GM12878 (cell line): ENCODE measurements at regions not wholly inside any gene's neighbourhood (a gene's known extent, or its start where the extent isn't known, plus 50 kb on each side); places are given as distances from the start of the nearest gene placed in this dataset.

Experiments used
- ATAC-seq: fragments of 200-7000 bp; cut with Tn5 transposase; 3 replicates; pipeline ENCODE4 v1.9.1; 2020; ENCODE audit warnings: mild to moderate bottlenecking, moderate library complexity
- BruUV-seq: library from RNA; stranded (reverse); fragments of 400-500 nt; replicated peaks from 2 replicates; lab custom pipeline; 2021; lab: Mats Ljungman, UMichigan
- CTCF ChIA-PET: fragments of 300-600 bp; sonication (Branson Sonifier 250); formaldehyde crosslinking; extraction: SDS; loops from one replicate; lab custom pipeline; 2021; ENCODE audit warnings: inconsistent platforms; lab: Yijun Ruan, JAX
- POLR2A ChIA-PET: fragments of 350-600 bp; formaldehyde crosslinking; extraction: SDS; loops from one replicate; lab custom pipeline; 2021; ENCODE audit warnings: inconsistent platforms; lab: Charles Lee
- RAD21 ChIA-PET: fragments of 300-600 bp; sonication (Branson Sonifier 250); formaldehyde crosslinking; loops from one replicate; lab custom pipeline; 2023; ENCODE audit warnings: antibody characterized with exemption; ENCODE audit not compliant: unreplicated experiment; lab: Charles Lee
- SMC1A ChIA-PET: fragments of 300-600 bp; sonication (Branson Sonifier 250); formaldehyde crosslinking; loops from one replicate; lab custom pipeline; 2023; ENCODE audit not compliant: unreplicated experiment, uncharacterized antibody; lab: Charles Lee
- DNase-seq: peaks from one replicate; pipeline ENCODE4 v3.0.0-alpha.2; 2011; ENCODE audit warnings: low read depth, low spot score
- FAIRE-seq: peaks from 3 replicates; lab custom pipeline; 2011; peaks lifted over from hg19 to GRCh38; lab: Jason Lieb, UNC
- H2AFZ ChIP-seq: 2 replicates; pipeline ENCODE4 v1.6.0; 2011; ENCODE audit warnings: low read depth, low read length, control low read depth; ENCODE audit not compliant: control insufficient read depth
- H3K27ac ChIP-seq: 2 replicates; pipeline ENCODE4 v1.5.1; 2011; ENCODE audit warnings: control low read depth; ENCODE audit not compliant: control insufficient read depth, insufficient read depth
- H3K27me3 ChIP-seq, 2 experiments: replicated peaks in 1 of 2; 2 replicates each; pipeline versions ENCODE4 v1.6.0 to v1.6.1; 2011; ENCODE audit warnings: low read length in 1 of 2; ENCODE audit not compliant: control insufficient read depth in 2 of 2, insufficient read depth in 2 of 2
- H3K36me3 ChIP-seq, 2 experiments: 2 replicates each; pipeline ENCODE4 v1.5.1; 2011; ENCODE audit warnings: low read length in 1 of 2; ENCODE audit not compliant: control insufficient read depth in 2 of 2, insufficient read depth in 2 of 2
- H3K4me1 ChIP-seq: 2 replicates; pipeline ENCODE4 v1.6.1; 2011; ENCODE audit warnings: mild to moderate bottlenecking, low read length, moderate library complexity, mixed read lengths; ENCODE audit not compliant: control insufficient read depth, insufficient read depth
- H3K4me2 ChIP-seq: 2 replicates; pipeline ENCODE4 v1.6.0; 2011; ENCODE audit warnings: control low read depth; ENCODE audit not compliant: control insufficient read depth, insufficient read depth
- H3K4me3 ChIP-seq: fragments of 200-600 bp; sonication (generic); 2 replicates; pipeline ENCODE4 v1.5.1; 2016
- H3K79me2 ChIP-seq: 2 replicates; pipeline ENCODE4 v1.6.0; 2011; ENCODE audit warnings: low read length; ENCODE audit not compliant: control insufficient read depth, insufficient read depth
- H3K9ac ChIP-seq: 2 replicates; pipeline ENCODE4 v1.8.0; 2011; ENCODE audit warnings: low read length, control low read depth, mixed read lengths; ENCODE audit not compliant: control insufficient read depth, insufficient read depth
- H3K9me3 ChIP-seq: replicated peaks from 3 replicates; pipeline ENCODE4 v1.5.1; 2011; ENCODE audit warnings: mild to moderate bottlenecking, low read length; ENCODE audit not compliant: control insufficient read depth, insufficient read depth
- H4K20me1 ChIP-seq: 2 replicates; pipeline ENCODE4 v1.6.0; 2011; ENCODE audit not compliant: control insufficient read depth, insufficient read depth
- BRCA1 ChIP-seq: IDR thresholded peaks from 2 replicates; pipeline ENCODE4 v1.6.1; 2011; ENCODE audit warnings: low read depth, low read length, improper control_type of control experiment
- CREM ChIP-seq: IDR thresholded peaks from 2 replicates; pipeline ENCODE4 v1.6.1; 2014; ENCODE audit warnings: antibody characterized with exemption, low read depth
- EED ChIP-seq: sonication (generic); IDR thresholded peaks from 2 replicates; pipeline ENCODE4 v1.6.1; 2016; ENCODE audit warnings: antibody characterized with exemption, low read depth
- EGR1 ChIP-seq, 2 experiments: IDR thresholded peaks; 1 replicate in 1 of 2; 2 replicates in 1 of 2; pipeline ENCODE4 v1.6.1; 2011 to 2012; ENCODE audit warnings: low read depth in 2 of 2, low read length in 2 of 2, borderline replicate concordance in 1 of 2, mild to moderate bottlenecking in 1 of 2, moderate library complexity in 1 of 2
- HDGF ChIP-seq: fragments of 450-650 bp; IDR thresholded peaks from 2 replicates; pipeline ENCODE4 v1.6.1; 2016; ENCODE audit warnings: antibody characterized with exemption
- WGBS: methylation state at CpG from one replicate; pipeline ENCODE4 v1.1.6; 2016; ENCODE audit warnings: low lambda C conversion rate; ENCODE audit not compliant: insufficient replicate concordance, insufficient coverage; ENCODE audit errors: missing lambda C conversion rate; 5-methylcytosine and 5-hydroxymethylcytosine counted together
- in situ Hi-C: fragments of 300-500 bp; cut with MboI; formaldehyde crosslinking; loops from 9 replicates; pipeline ENCODE4 v1.14.3; 2018; ENCODE audit warnings: mixed read lengths
- intact Hi-C: fragments of 100-400 bp; cut with micrococcal nuclease; formaldehyde crosslinking; loops from one replicate; pipeline ENCODE4 v1.14.2; 2022; ENCODE audit not compliant: unreplicated experiment
- TF ChIP-seq, protein P1 (sequence below): fragments of 450-650 bp; IDR thresholded peaks from 2 replicates; pipeline ENCODE4 v1.6.1; 2017; ENCODE audit warnings: low read depth, mild to moderate bottlenecking, moderate library complexity

- no peaks in the 10 kb centered on the region for H3K4me1 ChIP-seq
- BruUV-seq, result no TSS peak
- SMC1A ChIA-PET, result no interaction called here
- intact Hi-C loops, result no loop called here
- POLR2A ChIA-PET, result no interaction called here
- H3K4me2 ChIP-seq, result no peak overlapping the region
- in situ Hi-C loops, result no loop called here
- H3K4me3 ChIP-seq, result no peak overlapping the region
- no peaks in the 10 kb centered on the region for H3K36me3 ChIP-seq
- no peak overlapping the region for H2AFZ ChIP-seq
- DNase-seq, result no peak
- no peaks in the 10 kb centered on the region for H3K9me3 ChIP-seq
- H3K9ac ChIP-seq, result no peak overlapping the region
- no peak for ATAC-seq
- TF ChIP-seq EED, result no peak
- no peak for TF ChIP-seq CREM
- TF ChIP-seq HDGF, result no peak
- TF ChIP-seq BRCA1, result no peak
- TF ChIP-seq, protein P1, sequence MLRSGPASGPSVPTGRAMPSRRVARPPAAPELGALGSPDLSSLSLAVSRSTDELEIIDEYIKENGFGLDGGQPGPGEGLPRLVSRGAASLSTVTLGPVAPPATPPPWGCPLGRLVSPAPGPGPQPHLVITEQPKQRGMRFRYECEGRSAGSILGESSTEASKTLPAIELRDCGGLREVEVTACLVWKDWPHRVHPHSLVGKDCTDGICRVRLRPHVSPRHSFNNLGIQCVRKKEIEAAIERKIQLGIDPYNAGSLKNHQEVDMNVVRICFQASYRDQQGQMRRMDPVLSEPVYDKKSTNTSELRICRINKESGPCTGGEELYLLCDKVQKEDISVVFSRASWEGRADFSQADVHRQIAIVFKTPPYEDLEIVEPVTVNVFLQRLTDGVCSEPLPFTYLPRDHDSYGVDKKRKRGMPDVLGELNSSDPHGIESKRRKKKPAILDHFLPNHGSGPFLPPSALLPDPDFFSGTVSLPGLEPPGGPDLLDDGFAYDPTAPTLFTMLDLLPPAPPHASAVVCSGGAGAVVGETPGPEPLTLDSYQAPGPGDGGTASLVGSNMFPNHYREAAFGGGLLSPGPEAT, result no peak
- no peak for TF ChIP-seq EGR1 (IDR thresholded peaks at IDR 0.05; ENCODE audit: borderline replicate concordance in 1 of 2, low read depth in 2 of 2, low read length in 2 of 2)
- WGBS, result 12% methylated on average over 5 of the region's 5 CpGs
- H4K20me1 ChIP-seq, result no peaks in the 10 kb centered on the region
- CTCF ChIA-PET, result interaction anchor here (1.0 kb wide), 1 partner anchor 25 kb away, joined by 3 read pairs; no protein-coding TSS in a partner anchor
- H3K27ac ChIP-seq, result no peak overlapping the region
- no peak for FAIRE-seq
- H3K79me2 ChIP-seq, result no peaks in the 10 kb centered on the region
- RAD21 ChIA-PET, result no interaction called here
- no peaks in the 10 kb centered on the region for H3K27me3 ChIP-seq
Observed at GRCh38 chr9:86721843-86722705, 225.2 kb downstream of the GAS1 start.
